ENCODE measurements at regions not wholly inside any gene's neighbourhood (a gene's known extent, or its start where the extent isn't known, plus 50 kb on each side); places are given as distances from the start of the nearest gene placed in this dataset.

- TF ChIP-seq, protein P1, sequence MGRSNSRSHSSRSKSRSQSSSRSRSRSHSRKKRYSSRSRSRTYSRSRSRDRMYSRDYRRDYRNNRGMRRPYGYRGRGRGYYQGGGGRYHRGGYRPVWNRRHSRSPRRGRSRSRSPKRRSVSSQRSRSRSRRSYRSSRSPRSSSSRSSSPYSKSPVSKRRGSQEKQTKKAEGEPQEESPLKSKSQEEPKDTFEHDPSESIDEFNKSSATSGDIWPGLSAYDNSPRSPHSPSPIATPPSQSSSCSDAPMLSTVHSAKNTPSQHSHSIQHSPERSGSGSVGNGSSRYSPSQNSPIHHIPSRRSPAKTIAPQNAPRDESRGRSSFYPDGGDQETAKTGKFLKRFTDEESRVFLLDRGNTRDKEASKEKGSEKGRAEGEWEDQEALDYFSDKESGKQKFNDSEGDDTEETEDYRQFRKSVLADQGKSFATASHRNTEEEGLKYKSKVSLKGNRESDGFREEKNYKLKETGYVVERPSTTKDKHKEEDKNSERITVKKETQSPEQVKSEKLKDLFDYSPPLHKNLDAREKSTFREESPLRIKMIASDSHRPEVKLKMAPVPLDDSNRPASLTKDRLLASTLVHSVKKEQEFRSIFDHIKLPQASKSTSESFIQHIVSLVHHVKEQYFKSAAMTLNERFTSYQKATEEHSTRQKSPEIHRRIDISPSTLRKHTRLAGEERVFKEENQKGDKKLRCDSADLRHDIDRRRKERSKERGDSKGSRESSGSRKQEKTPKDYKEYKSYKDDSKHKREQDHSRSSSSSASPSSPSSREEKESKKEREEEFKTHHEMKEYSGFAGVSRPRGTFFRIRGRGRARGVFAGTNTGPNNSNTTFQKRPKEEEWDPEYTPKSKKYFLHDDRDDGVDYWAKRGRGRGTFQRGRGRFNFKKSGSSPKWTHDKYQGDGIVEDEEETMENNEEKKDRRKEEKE (IDR thresholded peaks at IDR 0.05): no peak
- no peak for TF ChIP-seq ZBTB4 (CRISPR knock-in tag; IDR thresholded peaks at IDR 0.05)
- TF ChIP-seq HDGF (IDR thresholded peaks at IDR 0.05): no peak
- no peak for TF ChIP-seq ZNF687 (IDR thresholded peaks at IDR 0.05)
- no peak for TF ChIP-seq BCL11A (IDR thresholded peaks at IDR 0.05; ENCODE audit: low read depth, low read length)
- TF ChIP-seq E2F8 (IDR thresholded peaks at IDR 0.05; ENCODE audit: low read depth, partially characterized antibody): no peak
Measured at GRCh38 chr5:165305596-165305995, 1800.2 kb downstream of the MAT2B start (continued).

Data from GM12878 (cell line).